NOMO-1 treated with DMSO at 0.1 percent for 48 hours (cell line): ENCODE measurements at regions not wholly inside any gene's neighbourhood (a gene's known extent, or its start where the extent isn't known, plus 50 kb on each side); places are given as distances from the start of the nearest gene placed in this dataset.
"Not testable (repeated sequence)": the region's sequence is repeated elsewhere in the genome, so short reads cannot be mapped to it uniquely, and the experiment has no call there.

Experiments used
- DNase-seq: peaks from one replicate; lab custom pipeline; 2025; ENCODE audit not compliant: unreplicated experiment; lab: John Stamatoyannopoulos, UW

GRCh38 chr12:127923501-127923900 is 343.5 kb upstream of the TMEM132C start:
- no peak for DNase-seq

GRCh38 chr12:127925971-127926370 is 341.0 kb upstream of the TMEM132C start:
- no peak for DNase-seq

GRCh38 chr12:127928178-127928577 is 338.8 kb upstream of the TMEM132C start:
- no peak for DNase-seq

- no peak for DNase-seq
Observed at GRCh38 chr12:127928615-127929571, 338.1 kb upstream of the TMEM132C start.

GRCh38 chr12:127930122-127930521 is 336.8 kb upstream of the TMEM132C start:
- no peak for DNase-seq

GRCh38 chr12:127934409-127934808 is 332.6 kb upstream of the TMEM132C start:
- DNase-seq, result no peak

GRCh38 chr12:127936463-127936862 is 330.5 kb upstream of the TMEM132C start:
- DNase-seq, result no peak

GRCh38 chr12:127941332-127941731 is 325.6 kb upstream of the TMEM132C start:
- DNase-seq, result no peak

- DNase-seq, result no peak
Observed at GRCh38 chr12:127942981-127943380, 324.0 kb upstream of the TMEM132C start.

GRCh38 chr12:127943481-127944210 is 323.3 kb upstream of the TMEM132C start:
- DNase-seq, result no peak

GRCh38 chr12:127944211-127944899 is 322.6 kb upstream of the TMEM132C start:
- DNase-seq, result no peak

- no peak for DNase-seq
Observed at GRCh38 chr12:127957001-127957660, 309.8 kb upstream of the TMEM132C start.

- DNase-seq, result no peak
Observed at GRCh38 chr12:127962303-127962702, 304.7 kb upstream of the TMEM132C start.

GRCh38 chr12:127963933-127964332 is 303.0 kb upstream of the TMEM132C start:
- no peak for DNase-seq

- no peak for DNase-seq
Observed at GRCh38 chr12:127964717-127965116, 302.3 kb upstream of the TMEM132C start.

- DNase-seq, result no peak
Observed at GRCh38 chr12:127966331-127966730, 300.6 kb upstream of the TMEM132C start.

GRCh38 chr12:127970491-127970890 is 296.5 kb upstream of the TMEM132C start:
- DNase-seq, result no peak

GRCh38 chr12:127980585-127980984 is 286.4 kb upstream of the TMEM132C start:
- DNase-seq, result no peak

- no peak for DNase-seq
Observed at GRCh38 chr12:127981875-127982274, 285.1 kb upstream of the TMEM132C start.

- DNase-seq, result not testable (repeated sequence)
Observed at GRCh38 chr12:127983213-127983791, 283.7 kb upstream of the TMEM132C start.
